Ureter (tissue), 1 donor: ENCODE measurements at regions not wholly inside any gene's neighbourhood (a gene's known extent, or its start where the extent isn't known, plus 50 kb on each side); places are given as distances from the start of the nearest gene placed in this dataset.
A peak's percentile ranks its signal among the peaks of the same experiment; 100 is the strongest.

Source experiments
- DNase-seq: peaks from one replicate; pipeline ENCODE4 v3.0.0-alpha.2; 2020; ENCODE audit warnings: low spot score
- donor health status: DM: yes; HTN: yes; CAD: no.

- DNase-seq: no peak
These were observed 141.0 kb downstream of the GADD45G start for GRCh38 chr9:89745601-89746376.

GRCh38 chr9:89746385-89747116 lies 141.7 kb downstream of the GADD45G start:
- DNase-seq: no peak

GRCh38 chr9:89747596-89747995 lies 142.8 kb downstream of the GADD45G start:
- no peak for DNase-seq

- DNase-seq: no peak
These were observed 143.3 kb downstream of the GADD45G start for GRCh38 chr9:89748021-89748670.

- no peak for DNase-seq
These were observed 144.2 kb downstream of the GADD45G start for GRCh38 chr9:89748831-89749499.

- DNase-seq: no peak
These were observed 144.8 kb downstream of the GADD45G start for GRCh38 chr9:89749500-89750116.

GRCh38 chr9:89750117-89750791 lies 145.4 kb downstream of the GADD45G start:
- no peak for DNase-seq

- no peak for DNase-seq
These were observed 146.4 kb downstream of the GADD45G start for GRCh38 chr9:89751079-89751825.

- DNase-seq: no peak
These were observed 147.3 kb downstream of the GADD45G start for GRCh38 chr9:89752154-89752553.

GRCh38 chr9:89753472-89754055 lies 148.8 kb downstream of the GADD45G start:
- DNase-seq: no peak

- DNase-seq: no peak
These were observed 149.4 kb downstream of the GADD45G start for GRCh38 chr9:89754193-89754592.

- DNase-seq: peak; percentile 69
These were observed 151.0 kb downstream of the GADD45G start for GRCh38 chr9:89755821-89756220.

- no peak for DNase-seq
These were observed 152.2 kb downstream of the GADD45G start for GRCh38 chr9:89756891-89757537.

GRCh38 chr9:89757776-89758528 lies 153.1 kb downstream of the GADD45G start:
- no peak for DNase-seq

- DNase-seq: no peak
These were observed 154.8 kb downstream of the GADD45G start for GRCh38 chr9:89759572-89759971.

GRCh38 chr9:89760123-89760522 lies 155.3 kb downstream of the GADD45G start:
- no peak for DNase-seq

- no peak for DNase-seq
These were observed 159.4 kb downstream of the GADD45G start for GRCh38 chr9:89764217-89764616.

- no peak for DNase-seq
These were observed 160.6 kb downstream of the GADD45G start for GRCh38 chr9:89765211-89765946.
